Testis (tissue), 2 donors: ENCODE measurements at regions not wholly inside any gene's neighbourhood (a gene's known extent, or its start where the extent isn't known, plus 50 kb on each side); places are given as distances from the start of the nearest gene placed in this dataset.

Source experiments
- DNase-seq: peaks from one replicate; pipeline ENCODE4 v3.0.0-alpha.2; 2019
- H3K27ac ChIP-seq, 2 donors: fragments of 200-600 bp; sonication (generic); one replicate each; pipeline ENCODE4 v1.5.1; 2019
- H3K27me3 ChIP-seq: fragments of 200-600 bp; sonication (generic); one replicate; pipeline ENCODE4 v1.5.1; 2019
- H3K36me3 ChIP-seq: fragments of 200-600 bp; sonication (generic); one replicate; pipeline ENCODE4 v1.5.1; 2017; ENCODE audit warnings: low read depth; ENCODE audit errors: missing control alignments
- H3K4me1 ChIP-seq: fragments of 200-600 bp; sonication (generic); one replicate; pipeline ENCODE4 v1.5.1; 2019
- H3K4me3 ChIP-seq, 2 donors: fragments of 200-600 bp; sonication (generic); one replicate each; pipeline ENCODE4 v1.5.1; 2017 to 2019
- H3K9me3 ChIP-seq: fragments of 200-600 bp; sonication (generic); one replicate; pipeline ENCODE4 v1.5.1; 2017
- POLR2A ChIP-seq: fragments of 450-650 bp; IDR thresholded peaks from one replicate; pipeline ENCODE4 v1.6.1; 2017; ENCODE audit warnings: antibody characterized with exemption, mild to moderate bottlenecking, moderate library complexity
- WGBS, 2 donors: methylation state at CpG; one replicate each; pipeline ENCODE4 v1.1.5; 2018; 5-methylcytosine and 5-hydroxymethylcytosine counted together
- intact Hi-C: fragments of 100-400 bp; cut with DNase I; formaldehyde crosslinking; loops from one replicate; pipeline ENCODE4 v1.15.1; 2023; ENCODE audit warnings: low total_unique reads
- TF ChIP-seq, protein P1 (sequence below), 3 experiments: fragments of 450-650 bp in 2 of 3; fragments of 200-600 bp in 1 of 3; sonication (generic) in 1 of 3; IDR thresholded peaks; one replicate each; pipeline ENCODE4 v1.5.1; 2016 to 2019; ENCODE audit warnings: antibody characterized with exemption in 3 of 3, mild to moderate bottlenecking in 2 of 3, moderate library complexity in 1 of 3

GRCh38 chr2:57943315-57943714, 103.3 kb upstream of the VRK2 start:
- Histone ChIP-seq H3K36me3 (no peaks in the 10 kb centered on the region), H3K27me3 (no peaks in the 10 kb centered on the region), H3K27ac (no peak overlapping the region), H3K9me3 (no peaks in the 10 kb centered on the region), H3K4me1 (no peaks in the 10 kb centered on the region), H3K4me3 (no peak overlapping the region)
- TF ChIP-seq POLR2A: no peak
- TF ChIP-seq, protein P1, sequence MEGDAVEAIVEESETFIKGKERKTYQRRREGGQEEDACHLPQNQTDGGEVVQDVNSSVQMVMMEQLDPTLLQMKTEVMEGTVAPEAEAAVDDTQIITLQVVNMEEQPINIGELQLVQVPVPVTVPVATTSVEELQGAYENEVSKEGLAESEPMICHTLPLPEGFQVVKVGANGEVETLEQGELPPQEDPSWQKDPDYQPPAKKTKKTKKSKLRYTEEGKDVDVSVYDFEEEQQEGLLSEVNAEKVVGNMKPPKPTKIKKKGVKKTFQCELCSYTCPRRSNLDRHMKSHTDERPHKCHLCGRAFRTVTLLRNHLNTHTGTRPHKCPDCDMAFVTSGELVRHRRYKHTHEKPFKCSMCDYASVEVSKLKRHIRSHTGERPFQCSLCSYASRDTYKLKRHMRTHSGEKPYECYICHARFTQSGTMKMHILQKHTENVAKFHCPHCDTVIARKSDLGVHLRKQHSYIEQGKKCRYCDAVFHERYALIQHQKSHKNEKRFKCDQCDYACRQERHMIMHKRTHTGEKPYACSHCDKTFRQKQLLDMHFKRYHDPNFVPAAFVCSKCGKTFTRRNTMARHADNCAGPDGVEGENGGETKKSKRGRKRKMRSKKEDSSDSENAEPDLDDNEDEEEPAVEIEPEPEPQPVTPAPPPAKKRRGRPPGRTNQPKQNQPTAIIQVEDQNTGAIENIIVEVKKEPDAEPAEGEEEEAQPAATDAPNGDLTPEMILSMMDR (IDR thresholded peaks at IDR 0.05): no peak
- no peak for DNase-seq
- intact Hi-C loops: no loop called here

- no peak for DNase-seq
- H3K27me3 ChIP-seq: no peaks in the 10 kb centered on the region
- TF ChIP-seq POLR2A: no peak
- H3K9me3 ChIP-seq: no peaks in the 10 kb centered on the region
- no peak overlapping the region for H3K27ac ChIP-seq
- H3K4me3 ChIP-seq: no peak overlapping the region
- H3K4me1 ChIP-seq: no peaks in the 10 kb centered on the region
- H3K36me3 ChIP-seq: no peaks in the 10 kb centered on the region
- intact Hi-C loops: no loop called here
Observed at GRCh38 chr2:57947398-57947797, 99.2 kb upstream of the VRK2 start.

DNA sequence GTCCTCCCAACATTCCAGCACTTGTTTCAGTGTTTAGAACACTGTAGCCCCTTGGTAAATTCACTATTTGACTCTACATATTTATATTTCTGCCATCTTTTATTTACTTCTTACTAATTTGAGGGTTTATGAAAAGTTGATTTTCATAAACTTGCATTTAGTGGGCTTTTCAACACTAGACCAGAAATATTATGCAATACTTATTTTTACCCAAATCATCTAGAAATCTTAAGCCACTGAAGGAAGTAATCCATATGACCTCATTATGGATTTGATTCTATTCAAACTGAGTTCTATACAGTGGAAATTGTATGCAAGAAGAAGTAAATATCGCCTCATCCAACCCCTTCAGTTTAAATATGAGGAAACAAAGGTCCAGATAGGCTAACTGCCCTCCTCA, 92.6 kb upstream of the VRK2 start:
- Histone ChIP-seq H3K4me3 (no peak overlapping the region), H3K9me3 (no peaks in the 10 kb centered on the region), H3K27ac (no peak overlapping the region), H3K27me3 (no peaks in the 10 kb centered on the region), H3K36me3 (no peaks in the 10 kb centered on the region), H3K4me1 (no peaks in the 10 kb centered on the region)
- WGBS, 2 donors: 96 to 98% methylated on average over 1 of the region's 1 CpG
- TF ChIP-seq POLR2A: no peak
- TF ChIP-seq, protein P1 (IDR thresholded peaks at IDR 0.05): no peak
- DNase-seq: no peak
- intact Hi-C loops: no loop called here

DNA sequence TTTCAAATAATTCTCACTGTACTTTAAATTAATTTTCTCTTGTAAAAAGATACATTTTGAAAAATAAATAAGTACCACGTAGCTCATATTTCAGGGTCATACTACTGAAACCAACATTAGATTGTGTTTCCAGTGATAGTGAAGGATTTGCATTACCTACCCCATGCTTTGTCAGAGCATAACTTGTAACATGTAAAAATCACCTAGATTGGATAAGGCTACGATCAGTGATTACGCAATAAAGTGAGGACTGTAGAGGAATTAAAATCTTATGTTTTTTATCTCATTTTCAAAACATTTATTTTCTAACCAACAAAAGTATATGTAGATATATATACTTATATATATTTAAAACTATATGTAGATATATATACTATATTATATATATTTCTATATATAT, 89.4 kb upstream of the VRK2 start:
- no peak for DNase-seq
- intact Hi-C loops: no loop called here
- no peaks in the 10 kb centered on the region for H3K9me3 ChIP-seq
- WGBS, 2 donors: 68 to 91% methylated on average over 3 of the region's 3 CpGs
- no peaks in the 10 kb centered on the region for H3K4me1 ChIP-seq
- H3K27me3 ChIP-seq: no peaks in the 10 kb centered on the region
- no peak for TF ChIP-seq POLR2A
- TF ChIP-seq, protein P1 (IDR thresholded peaks at IDR 0.05): no peak
- H3K36me3 ChIP-seq: no peaks in the 10 kb centered on the region
- no peak overlapping the region for H3K27ac ChIP-seq
- H3K4me3 ChIP-seq: no peak overlapping the region

GRCh38 chr2:57959390-57959789, 87.2 kb upstream of the VRK2 start:
- Histone ChIP-seq H3K27me3 (no peaks in the 10 kb centered on the region), H3K27ac (no peak overlapping the region), H3K36me3 (no peaks in the 10 kb centered on the region), H3K9me3 (no peaks in the 10 kb centered on the region), H3K4me1 (no peaks in the 10 kb centered on the region), H3K4me3 (no peak overlapping the region)
- no peak for DNase-seq
- intact Hi-C loops: no loop called here
- WGBS, 2 donors: 73 to 80% methylated on average over 7 of the region's 7 CpGs
- TF ChIP-seq, protein P1 (IDR thresholded peaks at IDR 0.05): no peak
- no peak for TF ChIP-seq POLR2A
